GM12864 (cell line): ENCODE measurements at regions not wholly inside any gene's neighbourhood (a gene's known extent, or its start where the extent isn't known, plus 50 kb on each side); places are given as distances from the start of the nearest gene placed in this dataset.

ENCODE experiments used
- DNase-seq: peaks from one replicate; pipeline ENCODE4 v3.0.0-alpha.2; 2011; ENCODE audit warnings: low read depth
- H3K4me3 ChIP-seq: 2 replicates; pipeline ENCODE4 v1.5.1; 2011; ENCODE audit warnings: mild to moderate bottlenecking, low read depth, low read length, control low read depth
- TF ChIP-seq, protein P1 (sequence below): IDR thresholded peaks from 2 replicates; pipeline ENCODE4 v1.5.1; 2011; ENCODE audit warnings: low read depth, mild to moderate bottlenecking, moderate library complexity, low read length, control low read depth, inconsistent platforms; ENCODE audit errors: missing control alignments

- no peak for DNase-seq
- H3K4me3 ChIP-seq = no peak overlapping the region
- TF ChIP-seq, protein P1, sequence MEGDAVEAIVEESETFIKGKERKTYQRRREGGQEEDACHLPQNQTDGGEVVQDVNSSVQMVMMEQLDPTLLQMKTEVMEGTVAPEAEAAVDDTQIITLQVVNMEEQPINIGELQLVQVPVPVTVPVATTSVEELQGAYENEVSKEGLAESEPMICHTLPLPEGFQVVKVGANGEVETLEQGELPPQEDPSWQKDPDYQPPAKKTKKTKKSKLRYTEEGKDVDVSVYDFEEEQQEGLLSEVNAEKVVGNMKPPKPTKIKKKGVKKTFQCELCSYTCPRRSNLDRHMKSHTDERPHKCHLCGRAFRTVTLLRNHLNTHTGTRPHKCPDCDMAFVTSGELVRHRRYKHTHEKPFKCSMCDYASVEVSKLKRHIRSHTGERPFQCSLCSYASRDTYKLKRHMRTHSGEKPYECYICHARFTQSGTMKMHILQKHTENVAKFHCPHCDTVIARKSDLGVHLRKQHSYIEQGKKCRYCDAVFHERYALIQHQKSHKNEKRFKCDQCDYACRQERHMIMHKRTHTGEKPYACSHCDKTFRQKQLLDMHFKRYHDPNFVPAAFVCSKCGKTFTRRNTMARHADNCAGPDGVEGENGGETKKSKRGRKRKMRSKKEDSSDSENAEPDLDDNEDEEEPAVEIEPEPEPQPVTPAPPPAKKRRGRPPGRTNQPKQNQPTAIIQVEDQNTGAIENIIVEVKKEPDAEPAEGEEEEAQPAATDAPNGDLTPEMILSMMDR = no peak
Measured at GRCh38 chr5:93072831-93073459, 508.1 kb downstream of the NR2F1-AS1 start.

- TF ChIP-seq, protein P1 = no peak
Measured at GRCh38 chr5:93071710-93072109, 509.3 kb downstream of the NR2F1-AS1 start.

DNA sequence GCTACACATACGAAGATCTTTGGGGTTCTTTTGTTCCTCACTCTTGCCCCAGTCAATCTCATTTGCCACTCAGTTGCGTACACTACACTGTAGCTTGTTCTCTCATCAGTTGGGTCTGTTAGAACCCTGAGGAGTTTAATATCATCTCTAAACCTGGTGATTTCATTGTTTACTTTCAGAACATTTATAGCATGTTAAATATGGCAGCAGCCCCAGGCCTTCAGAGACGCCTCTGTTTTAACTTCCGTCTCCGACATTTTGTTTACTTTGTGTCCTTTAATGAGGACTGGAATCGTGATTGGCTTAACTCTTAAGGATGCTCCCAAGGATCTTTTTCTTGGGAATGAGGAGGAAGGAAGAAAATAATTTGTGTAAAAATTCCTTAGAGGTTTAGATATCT, 510.1 kb downstream of the NR2F1-AS1 start:
- TF ChIP-seq, protein P1 = no peak
- DNase-seq = no peak
- no peak overlapping the region for H3K4me3 ChIP-seq

More at GRCh38 chr5:93071710-93072109, 509.3 kb downstream of the NR2F1-AS1 start:
- no peak for DNase-seq
- H3K4me3 ChIP-seq = no peak overlapping the region

- no peak for DNase-seq
- TF ChIP-seq, protein P1 = no peak
- no peak overlapping the region for H3K4me3 ChIP-seq
Measured at GRCh38 chr5:93069276-93069675, 511.7 kb downstream of the NR2F1-AS1 start.

- DNase-seq = no peak
- no peak overlapping the region for H3K4me3 ChIP-seq
- TF ChIP-seq, protein P1 = peak; percentile 36
Measured at GRCh38 chr5:93062548-93062947, 518.5 kb downstream of the NR2F1-AS1 start.

- H3K4me3 ChIP-seq = no peak overlapping the region
- TF ChIP-seq, protein P1 = no peak
- no peak for DNase-seq
Measured at GRCh38 chr5:93058309-93058708, 522.7 kb downstream of the NR2F1-AS1 start.

DNA sequence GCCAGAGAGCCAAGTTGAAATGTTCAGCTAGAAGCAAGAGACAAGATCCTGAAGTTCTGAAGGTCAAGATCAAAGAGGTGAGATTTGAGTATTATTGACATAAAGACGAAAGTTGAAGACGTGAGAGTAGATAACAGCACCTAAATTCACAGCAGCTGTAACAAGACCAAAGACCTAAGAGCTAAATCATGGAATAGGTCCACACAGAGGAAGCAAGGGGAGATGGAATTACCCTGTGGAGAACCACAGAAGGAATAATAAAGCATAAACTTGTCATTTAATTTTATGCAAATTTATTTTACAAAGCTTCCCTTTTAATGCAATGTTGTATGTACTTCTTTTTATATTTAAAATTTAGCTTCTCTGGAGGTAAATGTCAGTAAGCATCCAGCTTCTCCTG, 523.7 kb downstream of the NR2F1-AS1 start:
- DNase-seq = no peak
- H3K4me3 ChIP-seq = no peak overlapping the region
- TF ChIP-seq, protein P1 = no peak
